ES-I3 (cell line): ENCODE measurements at regions not wholly inside any gene's neighbourhood (a gene's known extent, or its start where the extent isn't known, plus 50 kb on each side); places are given as distances from the start of the nearest gene placed in this dataset.

Experiments used
- H3K36me3 ChIP-seq: 2 replicates; pipeline ENCODE4 v1.6.1; 2013; ENCODE audit warnings: mild to moderate bottlenecking, low read length, control low read depth, moderate library complexity; ENCODE audit not compliant: insufficient read depth
- H3K4me1 ChIP-seq: 2 replicates; pipeline ENCODE4 v1.6.1; 2013; ENCODE audit warnings: mild to moderate bottlenecking, control low read depth, low read length; ENCODE audit not compliant: insufficient read depth
- H3K9ac ChIP-seq: 2 replicates; pipeline ENCODE4 v1.6.1; 2013; ENCODE audit warnings: low read depth, mild to moderate bottlenecking, low read length, moderate library complexity
- H3K9me3 ChIP-seq: 2 replicates; pipeline ENCODE4 v1.6.1; 2013; ENCODE audit warnings: mild to moderate bottlenecking, low read length, moderate library complexity; ENCODE audit not compliant: control insufficient read depth, insufficient read depth

GRCh38 chr16:81164481-81164880 is 68.3 kb upstream of the GCSH start:
- no peak overlapping the region for H3K9ac ChIP-seq
- H3K36me3 ChIP-seq = no peaks in the 10 kb centered on the region
- no peaks in the 10 kb centered on the region for H3K4me1 ChIP-seq
- no peaks in the 10 kb centered on the region for H3K9me3 ChIP-seq

GRCh38 chr16:81163671-81164070 is 67.5 kb upstream of the GCSH start:
- H3K9ac ChIP-seq = no peak overlapping the region
- H3K9me3 ChIP-seq = no peaks in the 10 kb centered on the region
- no peaks in the 10 kb centered on the region for H3K36me3 ChIP-seq
- no peaks in the 10 kb centered on the region for H3K4me1 ChIP-seq

GRCh38 chr16:81158964-81159363 is 62.8 kb upstream of the GCSH start:
- Histone ChIP-seq H3K9ac (no peak overlapping the region), H3K36me3 (no peaks in the 10 kb centered on the region), H3K9me3 (no peaks in the 10 kb centered on the region), H3K4me1 (no peaks in the 10 kb centered on the region)

- no peaks in the 10 kb centered on the region for H3K9me3 ChIP-seq
- no peaks in the 10 kb centered on the region for H3K36me3 ChIP-seq
- H3K9ac ChIP-seq = no peak overlapping the region
- no peaks in the 10 kb centered on the region for H3K4me1 ChIP-seq
Measured at GRCh38 chr16:81155769-81156168, 59.6 kb upstream of the GCSH start.

GRCh38 chr16:81151648-81152310 is 55.6 kb upstream of the GCSH start:
- Histone ChIP-seq H3K9me3 (no peaks in the 10 kb centered on the region), H3K36me3 (no peaks in the 10 kb centered on the region), H3K4me1 (no peaks in the 10 kb centered on the region), H3K9ac (no peak overlapping the region)

- Histone ChIP-seq H3K9ac (no peak overlapping the region), H3K36me3 (no peaks in the 10 kb centered on the region), H3K9me3 (no peaks in the 10 kb centered on the region), H3K4me1 (no peaks in the 10 kb centered on the region)
Measured at GRCh38 chr16:81149614-81150013, 53.4 kb upstream of the GCSH start.

GRCh38 chr16:81148277-81148676 is 52.1 kb upstream of the GCSH start:
- Histone ChIP-seq H3K9me3 (no peaks in the 10 kb centered on the region), H3K36me3 (no peaks in the 10 kb centered on the region), H3K9ac (no peak overlapping the region), H3K4me1 (peaks cover 5% of the 10 kb centered on the region; the same call in 1 of the 2 replicates)
